AG10803 (cell line): ENCODE measurements at regions not wholly inside any gene's neighbourhood (a gene's known extent, or its start where the extent isn't known, plus 50 kb on each side); places are given as distances from the start of the nearest gene placed in this dataset.

ENCODE experiments used
- DNase-seq: peaks from one replicate; pipeline ENCODE4 v3.0.0; 2010; ENCODE audit warnings: low read depth
- H3K4me3 ChIP-seq: 2 replicates; pipeline ENCODE4 v1.5.1; 2011; ENCODE audit warnings: mild to moderate bottlenecking, low read length, control low read depth
- TF ChIP-seq, protein P1 (sequence below): conservative IDR thresholded peaks from 2 replicates; pipeline ENCODE4 v1.5.1; 2011; ENCODE audit warnings: mild to moderate bottlenecking, low read length, control low read depth, inconsistent platforms

DNA sequence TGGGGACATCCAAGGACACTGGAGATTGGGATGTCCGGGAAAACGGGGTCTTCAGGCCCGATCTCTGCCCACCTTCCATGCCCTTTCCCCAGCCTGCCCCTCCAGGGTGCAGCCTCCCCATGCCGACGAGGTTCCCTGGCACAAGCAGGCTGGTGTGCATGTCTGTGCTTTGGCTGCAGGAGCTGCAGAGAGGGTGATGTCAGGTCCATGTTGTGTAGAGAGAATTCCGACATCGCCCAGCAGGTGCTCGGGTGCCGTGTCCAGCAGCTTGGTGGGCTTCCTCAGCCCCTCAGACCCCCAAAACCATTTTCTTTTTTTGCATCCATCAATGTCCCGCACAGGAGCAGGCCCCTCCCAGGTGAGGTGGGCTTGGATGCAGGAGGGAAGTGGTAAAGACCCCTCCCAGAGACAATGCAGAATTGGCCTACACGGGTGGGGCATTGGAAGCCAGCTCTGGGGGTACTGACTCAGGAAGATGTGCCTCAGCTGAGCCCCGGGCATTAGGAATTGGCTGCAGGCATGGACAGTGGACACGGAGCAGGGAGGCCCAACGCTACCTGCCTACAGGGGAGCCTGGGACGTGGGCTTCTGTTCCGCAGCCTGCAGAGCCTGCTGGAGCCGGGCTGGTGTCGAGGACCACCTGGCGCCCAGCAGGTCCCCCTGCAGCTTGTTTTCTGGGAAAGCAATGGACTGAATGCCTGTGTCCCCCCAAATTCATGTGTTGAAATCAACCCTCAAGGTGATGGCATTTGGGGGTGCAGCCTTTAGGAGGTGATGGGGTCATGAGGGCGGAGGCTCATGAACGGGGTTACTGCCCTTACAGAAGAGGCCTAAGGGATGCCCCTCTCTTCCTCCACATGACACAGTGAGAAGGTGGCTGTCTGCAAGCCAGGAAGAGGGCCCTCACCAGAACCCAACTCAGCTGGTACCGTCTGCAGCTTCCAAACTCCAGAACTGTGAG lies 97.5 kb downstream of the METRNL start:
- TF ChIP-seq, protein P1, sequence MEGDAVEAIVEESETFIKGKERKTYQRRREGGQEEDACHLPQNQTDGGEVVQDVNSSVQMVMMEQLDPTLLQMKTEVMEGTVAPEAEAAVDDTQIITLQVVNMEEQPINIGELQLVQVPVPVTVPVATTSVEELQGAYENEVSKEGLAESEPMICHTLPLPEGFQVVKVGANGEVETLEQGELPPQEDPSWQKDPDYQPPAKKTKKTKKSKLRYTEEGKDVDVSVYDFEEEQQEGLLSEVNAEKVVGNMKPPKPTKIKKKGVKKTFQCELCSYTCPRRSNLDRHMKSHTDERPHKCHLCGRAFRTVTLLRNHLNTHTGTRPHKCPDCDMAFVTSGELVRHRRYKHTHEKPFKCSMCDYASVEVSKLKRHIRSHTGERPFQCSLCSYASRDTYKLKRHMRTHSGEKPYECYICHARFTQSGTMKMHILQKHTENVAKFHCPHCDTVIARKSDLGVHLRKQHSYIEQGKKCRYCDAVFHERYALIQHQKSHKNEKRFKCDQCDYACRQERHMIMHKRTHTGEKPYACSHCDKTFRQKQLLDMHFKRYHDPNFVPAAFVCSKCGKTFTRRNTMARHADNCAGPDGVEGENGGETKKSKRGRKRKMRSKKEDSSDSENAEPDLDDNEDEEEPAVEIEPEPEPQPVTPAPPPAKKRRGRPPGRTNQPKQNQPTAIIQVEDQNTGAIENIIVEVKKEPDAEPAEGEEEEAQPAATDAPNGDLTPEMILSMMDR = no peak

DNA sequence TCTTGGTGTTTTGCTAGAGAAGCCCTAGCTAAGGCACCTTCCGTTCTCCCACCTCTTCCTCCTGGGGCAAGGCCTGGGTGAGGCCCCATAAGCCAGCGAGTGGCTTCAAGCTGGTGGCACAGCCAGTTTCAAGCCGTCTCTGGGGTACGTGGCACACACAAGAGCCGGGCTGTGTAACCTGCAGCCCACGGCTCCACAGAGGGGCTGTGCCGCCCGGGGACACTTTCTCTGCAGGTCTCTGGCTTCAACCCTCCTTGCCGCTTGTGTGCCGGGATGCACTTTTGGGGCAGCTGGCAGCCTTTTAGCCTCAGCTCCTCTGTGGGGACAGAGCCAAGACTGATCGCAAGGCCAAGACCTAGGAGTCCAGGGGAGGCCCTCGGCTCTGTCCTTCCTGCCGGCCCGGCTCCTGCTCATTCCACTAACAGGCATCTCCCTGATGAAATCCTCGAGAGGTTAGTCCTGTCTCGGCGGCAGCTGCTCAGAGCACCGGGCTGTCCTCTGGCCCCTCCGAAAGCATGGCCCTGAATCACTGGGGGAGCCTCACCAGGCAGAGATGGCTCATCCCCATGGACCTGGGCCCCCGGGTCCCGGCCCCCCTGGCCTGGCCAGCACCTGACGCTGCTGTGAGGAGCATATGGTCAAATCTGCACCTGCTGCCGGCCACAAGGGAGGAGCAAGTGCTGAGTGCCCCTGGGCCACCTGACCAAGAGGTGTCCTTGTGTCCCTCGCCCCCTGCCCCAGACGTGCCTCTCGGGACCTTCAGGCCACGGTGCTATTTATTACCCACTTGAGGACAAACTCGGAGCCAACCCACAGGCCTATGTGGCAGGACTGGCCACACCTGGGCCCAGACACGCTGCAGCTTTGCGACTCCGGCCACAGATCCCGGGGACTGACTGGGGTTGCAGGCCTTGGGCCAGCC lies 98.5 kb downstream of the METRNL start:
- H3K4me3 ChIP-seq = no peak overlapping the region
- DNase-seq = no peak
- TF ChIP-seq, protein P1 = no peak

More for the DNA sequence above, 97.5 kb downstream of the METRNL start:
- no peak for DNase-seq
- H3K4me3 ChIP-seq = no peak overlapping the region

GRCh38 chr17:83178533-83179304 lies 99.3 kb downstream of the METRNL start:
- no peak for DNase-seq
- H3K4me3 ChIP-seq = no peak overlapping the region
- TF ChIP-seq, protein P1 = no peak

DNA sequence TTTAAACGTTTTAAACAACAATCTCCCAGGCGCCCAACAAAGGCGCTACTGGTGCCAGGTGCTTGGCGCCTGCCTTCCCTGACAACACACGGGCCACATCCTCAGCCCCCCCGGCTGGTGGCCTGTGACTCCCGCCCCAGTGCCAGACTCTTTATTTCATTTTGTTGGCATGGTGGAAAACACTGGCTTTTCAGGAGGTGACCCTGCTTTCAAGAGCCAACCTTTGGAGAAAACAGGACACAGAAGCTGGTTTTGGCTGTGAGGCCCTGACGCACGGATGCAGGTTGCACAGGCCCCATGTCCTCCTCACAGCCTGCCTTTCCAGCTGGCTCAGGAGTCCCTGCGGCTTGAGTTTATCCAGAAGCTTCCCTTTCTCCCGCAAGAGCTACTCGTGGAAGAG lies 100.0 kb downstream of the METRNL start:
- TF ChIP-seq, protein P1 = no peak
- no peak overlapping the region for H3K4me3 ChIP-seq
- no peak for DNase-seq

DNA sequence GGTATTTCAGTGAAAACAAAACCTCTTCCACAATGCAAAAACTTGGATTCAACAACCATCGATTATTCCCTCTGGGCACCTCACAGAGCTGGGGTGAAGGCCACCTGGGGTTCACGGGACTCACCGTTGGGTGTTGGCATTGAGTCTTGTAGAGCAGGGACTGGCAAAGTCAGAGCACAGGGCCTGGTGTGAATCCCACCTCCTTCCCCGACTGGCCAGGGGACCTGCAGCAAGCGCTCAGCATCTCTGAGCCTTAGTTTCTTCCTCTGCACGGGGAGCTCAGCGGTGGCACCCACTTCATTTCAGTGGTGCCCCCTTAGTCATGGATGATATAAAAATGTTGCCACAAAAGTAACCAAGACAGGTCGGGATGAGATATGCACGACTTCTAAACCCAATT lies 100.4 kb downstream of the METRNL start:
- no peak overlapping the region for H3K4me3 ChIP-seq
- TF ChIP-seq, protein P1 = no peak
- DNase-seq = no peak

DNA sequence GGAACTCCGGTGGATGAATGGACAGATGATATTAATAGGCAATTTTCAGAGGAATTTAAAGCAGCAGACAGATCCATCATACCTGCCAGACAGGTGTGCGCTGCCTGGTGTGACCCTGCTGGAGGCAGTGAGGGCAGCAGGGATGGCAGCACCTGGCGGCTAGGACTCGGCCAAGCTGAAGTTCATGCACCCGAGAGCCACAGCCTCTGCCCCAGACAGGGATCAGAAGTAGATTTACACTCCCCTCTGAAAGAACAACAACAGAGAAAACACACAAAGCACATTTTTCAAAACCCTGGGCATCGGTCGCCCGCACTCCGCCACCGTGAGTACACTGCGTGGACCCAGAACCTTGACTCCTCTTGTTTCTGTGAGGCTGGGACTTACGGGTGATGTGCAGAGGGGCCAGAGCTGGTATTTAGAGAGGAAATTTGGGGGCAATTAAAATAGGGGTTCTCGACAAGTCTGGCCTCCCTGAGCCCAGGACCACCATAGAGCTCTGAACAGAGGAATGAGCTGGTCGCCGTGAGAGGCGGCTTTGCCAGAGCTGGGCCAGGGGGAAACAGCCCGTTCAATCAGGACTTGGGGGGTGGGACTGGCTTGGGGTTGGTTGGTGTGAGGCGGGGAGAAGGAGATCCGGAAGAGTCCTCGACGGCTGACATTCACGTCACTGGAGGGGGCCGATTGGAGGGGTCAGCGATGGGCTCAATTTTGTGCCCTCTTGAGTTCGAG lies 101.0 kb downstream of the METRNL start:
- H3K4me3 ChIP-seq = no peak overlapping the region
- no peak for DNase-seq
- TF ChIP-seq, protein P1 = no peak
